ENCODE measurements at regions not wholly inside any gene's neighbourhood (a gene's known extent, or its start where the extent isn't known, plus 50 kb on each side); places are given as distances from the start of the nearest gene placed in this dataset.

DNA sequence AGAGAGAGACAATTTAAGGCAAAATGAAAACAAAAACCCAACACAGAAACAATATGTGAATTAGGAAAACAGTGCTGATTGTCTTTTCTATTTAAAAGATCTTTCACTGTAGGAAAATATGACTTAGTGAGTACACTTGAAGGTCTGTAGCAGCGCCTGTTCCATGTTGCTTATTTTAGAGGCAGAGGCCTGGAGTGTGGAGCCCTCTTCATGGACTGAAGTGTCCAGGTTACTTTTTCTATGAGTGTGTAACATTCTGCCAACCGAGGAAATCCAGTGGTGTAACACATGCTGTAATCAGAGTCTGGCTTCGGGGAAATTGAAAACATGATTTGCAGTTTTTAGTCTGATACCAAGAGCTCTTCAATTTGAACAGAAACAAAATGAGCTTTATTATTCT is 64.0 kb upstream of the GPRIN3 start:
- no peak for DNase-seq (ENCODE audit: low read depth in 4 of 4, low spot score in 1 of 4)

GRCh38 chr4:89369581-89369980 is 62.0 kb upstream of the GPRIN3 start:
- no peak for DNase-seq (ENCODE audit: low read depth in 4 of 4, low spot score in 1 of 4)

DNA sequence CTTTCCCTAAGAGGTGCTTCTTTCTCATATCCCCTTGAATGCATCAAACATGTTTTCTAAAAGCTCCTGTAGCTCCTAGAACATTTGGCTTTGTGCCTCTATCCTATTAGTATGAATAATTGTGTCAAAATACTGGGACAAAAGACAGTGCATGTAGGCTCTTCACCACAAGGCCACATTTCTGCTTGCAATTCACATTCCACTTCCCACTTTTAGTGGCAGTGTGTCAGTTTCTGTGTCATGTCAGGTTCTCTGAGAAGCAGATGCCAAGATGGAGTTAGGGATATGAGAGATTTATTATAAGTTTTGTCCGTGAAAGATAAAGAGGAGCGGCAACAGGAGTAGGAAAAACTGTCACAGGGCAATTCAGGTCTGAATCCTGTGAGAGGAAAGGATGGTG is 61.3 kb upstream of the GPRIN3 start:
- DNase-seq (ENCODE audit: low read depth in 4 of 4, low spot score in 1 of 4) = no peak

- DNase-seq (ENCODE audit: low read depth in 4 of 4, low spot score in 1 of 4) = no peak
Observed at GRCh38 chr4:89365776-89366175, 58.2 kb upstream of the GPRIN3 start.

DNA sequence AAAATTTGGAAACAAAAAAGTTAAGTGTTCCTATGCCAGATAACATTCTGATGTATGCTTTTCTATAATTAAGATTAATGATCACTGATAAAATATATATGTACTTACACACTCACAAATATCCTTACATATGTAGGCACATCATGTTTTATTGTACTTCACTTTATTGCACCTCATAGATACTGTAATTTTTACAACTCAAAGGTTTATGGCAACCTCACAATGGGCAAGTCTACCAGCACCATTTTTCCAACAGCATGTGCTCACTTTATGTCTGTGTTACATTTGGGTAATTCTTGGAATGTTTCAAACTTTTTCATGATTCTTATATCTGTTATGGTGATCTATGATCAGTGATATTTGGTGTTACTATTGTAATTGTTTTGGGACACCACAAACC is 57.8 kb upstream of the GPRIN3 start:
- DNase-seq (ENCODE audit: low read depth in 4 of 4, low spot score in 1 of 4) = no peak

DNA sequence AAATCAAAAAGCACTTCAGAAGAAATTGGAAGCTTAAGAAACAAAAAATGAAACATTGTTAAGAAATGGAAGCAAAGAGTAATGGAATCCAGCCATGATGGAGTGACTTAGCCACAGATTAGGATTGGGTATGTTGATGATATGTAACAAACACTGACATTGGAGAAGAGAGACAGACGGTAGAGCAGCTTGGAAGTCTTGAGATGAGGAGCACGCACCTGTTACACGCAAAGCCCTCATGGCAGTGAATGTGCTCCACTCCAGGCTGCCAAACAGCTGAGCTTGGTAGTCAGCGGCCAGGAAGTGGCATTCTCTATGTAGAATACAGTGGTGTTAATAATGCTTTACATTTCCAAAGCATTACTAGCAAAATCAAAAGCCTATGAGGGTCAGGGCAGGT is 56.9 kb upstream of the GPRIN3 start:
- DNase-seq (ENCODE audit: low read depth in 4 of 4, low spot score in 1 of 4) = no peak

DNA sequence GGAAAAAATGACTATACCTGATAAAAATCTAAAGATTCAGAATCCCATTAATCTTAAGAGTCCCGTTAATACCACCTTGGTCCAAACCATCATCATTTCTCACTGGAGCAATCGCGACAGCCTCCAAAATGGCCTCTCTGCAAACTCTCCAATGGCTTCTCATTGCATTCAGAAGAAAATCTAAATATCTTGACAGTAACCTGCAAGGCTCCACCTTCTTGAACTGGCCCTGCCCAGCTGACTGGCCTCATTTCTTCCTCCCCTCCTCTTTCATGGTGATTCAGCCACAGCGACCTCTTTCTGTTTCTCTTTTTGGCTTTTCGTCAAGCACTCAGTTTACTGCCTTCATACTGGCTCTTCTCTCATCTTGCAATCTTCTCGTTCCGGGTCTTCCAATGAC is 56.2 kb upstream of the GPRIN3 start:
- DNase-seq (ENCODE audit: low read depth in 4 of 4, low spot score in 1 of 4) = no peak

DNA sequence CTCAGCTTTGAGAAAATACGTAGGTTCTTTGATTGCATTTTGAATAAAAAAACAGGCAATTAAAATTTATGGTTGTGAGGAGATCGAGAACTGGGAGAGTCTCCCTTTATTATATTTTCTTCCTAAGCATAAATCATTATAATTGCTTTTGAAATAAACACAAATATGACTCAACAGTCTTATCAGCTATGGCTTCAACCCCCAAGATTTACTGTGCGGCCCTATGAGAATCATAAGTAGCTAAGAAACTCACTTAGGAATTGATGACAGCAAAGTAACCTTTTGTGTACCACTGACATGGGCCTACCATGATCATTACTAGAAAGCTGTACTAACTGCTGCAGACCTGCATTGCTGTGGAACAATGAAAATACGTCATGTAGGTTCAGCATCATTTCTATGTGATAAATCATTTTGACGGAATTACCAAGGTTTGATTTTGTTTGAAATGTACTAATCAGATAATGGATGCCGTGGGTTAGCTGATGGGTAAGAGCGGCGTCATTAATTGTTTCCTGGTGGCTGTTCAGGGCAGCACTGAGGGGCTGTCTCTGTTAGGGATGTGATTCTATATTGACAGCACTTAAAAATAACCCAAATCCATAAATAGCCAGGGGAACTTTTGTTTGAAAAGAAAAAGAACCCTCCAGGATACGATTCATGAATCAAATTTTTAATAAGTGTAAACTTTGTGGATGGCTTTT is 51.5 kb upstream of the GPRIN3 start:
- DNase-seq (ENCODE audit: low read depth in 4 of 4, low spot score in 1 of 4) = no peak

GRCh38 chr4:89357787-89358186 is 50.2 kb upstream of the GPRIN3 start:
- no peak for DNase-seq (ENCODE audit: low read depth in 4 of 4, low spot score in 1 of 4)

Measured in stimulated activated CD4-positive, alpha-beta T cell treated with anti-CD3 and anti-CD28 coated beads, Interleukin-1b, Interleukin-23, amount 100 ng/mL, for 24 hours (primary cell).